D721Med (cell line): ENCODE measurements at regions not wholly inside any gene's neighbourhood (a gene's known extent, or its start where the extent isn't known, plus 50 kb on each side); places are given as distances from the start of the nearest gene placed in this dataset.

Experiments used
- DNase-seq: peaks from one replicate; pipeline ENCODE4 v3.0.0; 2011; ENCODE audit warnings: low spot score; ENCODE audit not compliant: insufficient read length
- FAIRE-seq: peaks from 2 replicates; lab custom pipeline; 2011; peaks lifted over from hg19 to GRCh38; lab: Jason Lieb, UNC
- CTCF ChIP-seq: IDR thresholded peaks from 2 replicates; pipeline ENCODE4 v1.5.1; 2012; ENCODE audit warnings: mild to moderate bottlenecking, control low read depth; ENCODE audit not compliant: insufficient read depth; ENCODE audit errors: missing control alignments

GRCh38 chr13:53260594-53260993, 232.0 kb downstream of the OLFM4 start:
- FAIRE-seq = no peak
- DNase-seq = no peak
- TF ChIP-seq CTCF = no peak

GRCh38 chr13:53264751-53265385, 236.3 kb downstream of the OLFM4 start:
- no peak for DNase-seq
- no peak for TF ChIP-seq CTCF
- FAIRE-seq = no peak

GRCh38 chr13:53266757-53267156, 238.1 kb downstream of the OLFM4 start:
- DNase-seq = no peak
- no peak for TF ChIP-seq CTCF
- no peak for FAIRE-seq

- TF ChIP-seq CTCF = no peak
- DNase-seq = no peak
- FAIRE-seq = no peak
These were observed 241.0 kb downstream of the OLFM4 start for GRCh38 chr13:53269634-53270033.

- no peak for FAIRE-seq
- DNase-seq = no peak
- TF ChIP-seq CTCF = no peak
These were observed 244.3 kb downstream of the OLFM4 start for GRCh38 chr13:53272873-53273272.

GRCh38 chr13:53276265-53276664, 247.7 kb downstream of the OLFM4 start:
- DNase-seq (no peak), FAIRE-seq (no peak)
- TF ChIP-seq CTCF = no peak

- TF ChIP-seq CTCF = no peak
- FAIRE-seq = no peak
- DNase-seq = no peak
These were observed 253.1 kb downstream of the OLFM4 start for GRCh38 chr13:53281677-53282076.
